IMR-90 (cell line): ENCODE measurements at regions not wholly inside any gene's neighbourhood (a gene's known extent, or its start where the extent isn't known, plus 50 kb on each side); places are given as distances from the start of the nearest gene placed in this dataset.

Experiments
- ATAC-seq: fragments of 200-7000 bp; cut with Tn5 transposase; 2 replicates; pipeline ENCODE4 v1.9.1; 2020; ENCODE audit warnings: low read depth, mild to moderate bottlenecking, moderate library complexity
- BruUV-seq: library from RNA; stranded (reverse); fragments of 400-500 nt; replicated peaks from 2 replicates; lab custom pipeline; 2021; lab: Mats Ljungman, UMichigan
- CTCF ChIA-PET: fragments of 300-600 bp; formaldehyde crosslinking; extraction: SDS; loops from one replicate; lab custom pipeline; 2021; ENCODE audit warnings: antibody characterized with exemption; lab: Yijun Ruan, JAX
- POLR2A ChIA-PET: fragments of 300-600 bp; sonication (Branson Sonifier 250); formaldehyde crosslinking; loops from one replicate; lab custom pipeline; 2022; ENCODE audit warnings: antibody characterized with exemption; ENCODE audit not compliant: unreplicated experiment; lab: Charles Lee
- DNase-seq: peaks from one replicate; pipeline ENCODE4 v3.0.0; 2013
- H2AFZ ChIP-seq: replicated peaks from 2 replicates; pipeline ENCODE3; 2013; ENCODE audit warnings: low read length, mild to moderate bottlenecking; ENCODE audit not compliant: poor library complexity
- H2AK5ac ChIP-seq: 2 replicates; pipeline ENCODE4 v1.6.1; 2013; ENCODE audit warnings: low read depth, low read length, inconsistent platforms
- H2AK9ac ChIP-seq: replicated peaks from 2 replicates; pipeline ENCODE3; 2013; ENCODE audit warnings: mild to moderate bottlenecking, low read depth, low read length, moderate library complexity; ENCODE audit not compliant: poor library complexity
- H2BK120ac ChIP-seq: 2 replicates; pipeline ENCODE4 v1.6.1; 2013; ENCODE audit warnings: low read depth, low read length, inconsistent platforms
- H2BK15ac ChIP-seq: 3 replicates; pipeline ENCODE4 v1.6.1; 2013; ENCODE audit warnings: low read depth, low read length, inconsistent platforms
- H2BK20ac ChIP-seq: 2 replicates; pipeline ENCODE4 v1.6.1; 2013; ENCODE audit warnings: low read depth, mild to moderate bottlenecking, inconsistent platforms, low read length, moderate library complexity
- H2BK5ac ChIP-seq: 2 replicates; pipeline ENCODE4 v1.6.1; 2013; ENCODE audit warnings: mild to moderate bottlenecking, low read depth, low read length, inconsistent platforms; ENCODE audit not compliant: poor library complexity, severe bottlenecking
- H3K14ac ChIP-seq: replicated peaks from 2 replicates; pipeline ENCODE4 v1.6.1; 2013; ENCODE audit warnings: low read depth, low read length, inconsistent platforms
- H3K18ac ChIP-seq: 2 replicates; pipeline ENCODE4 v1.6.1; 2013; ENCODE audit warnings: low read depth, low read length, control low read depth
- H3K23ac ChIP-seq: 2 replicates; pipeline ENCODE4 v1.6.1; 2013; ENCODE audit warnings: low read depth, low read length, inconsistent platforms
- H3K27ac ChIP-seq: 2 replicates; pipeline ENCODE4 v1.5.1; 2013; ENCODE audit warnings: mild to moderate bottlenecking, control low read depth, low read length; ENCODE audit not compliant: insufficient read depth
- H3K27me3 ChIP-seq: 2 replicates; pipeline ENCODE4 v1.6.1; 2013; ENCODE audit warnings: low read length; ENCODE audit not compliant: control insufficient read depth, insufficient read depth
- H3K36me3 ChIP-seq: 2 replicates; pipeline ENCODE4 v1.6.1; 2013; ENCODE audit warnings: low read length, mixed read lengths; ENCODE audit not compliant: control insufficient read depth, insufficient read depth
- H3K4ac ChIP-seq: 2 replicates; pipeline ENCODE4 v1.6.1; 2013; ENCODE audit warnings: low read depth, low read length, inconsistent platforms
- H3K4me1 ChIP-seq: 2 replicates; pipeline ENCODE4 v1.6.1; 2013; ENCODE audit warnings: low read length, mixed read lengths; ENCODE audit not compliant: control insufficient read depth, insufficient read depth
- H3K4me2 ChIP-seq: 2 replicates; pipeline ENCODE4 v1.6.1; 2013; ENCODE audit warnings: low read depth, mild to moderate bottlenecking, control low read depth, low read length, moderate library complexity
- H3K4me3 ChIP-seq: 2 replicates; pipeline ENCODE4 v1.5.1; 2013; ENCODE audit warnings: low read depth, mild to moderate bottlenecking, control low read depth, low read length, moderate library complexity; ENCODE audit not compliant: insufficient read depth
- H3K56ac ChIP-seq: 2 replicates; pipeline ENCODE4 v1.6.1; 2013; ENCODE audit warnings: low read length, inconsistent platforms; ENCODE audit not compliant: insufficient read depth; ENCODE audit errors: extremely low read depth
- H3K79me1 ChIP-seq, 2 experiments: 2 replicates each; pipeline ENCODE4 v1.6.1; 2013; ENCODE audit warnings: low read length in 2 of 2, inconsistent platforms in 1 of 2, low read depth in 1 of 2
- H3K9ac ChIP-seq: 2 replicates; pipeline ENCODE4 v1.6.1; 2013; ENCODE audit warnings: low read depth, low read length, control low read depth
- H3K9me1 ChIP-seq: 2 replicates; pipeline ENCODE4 v1.6.1; 2013; ENCODE audit warnings: low read length, inconsistent platforms; ENCODE audit not compliant: insufficient read depth
- H3K9me3 ChIP-seq: 2 replicates; pipeline ENCODE4 v1.6.1; 2013; ENCODE audit warnings: low read length; ENCODE audit not compliant: control insufficient read depth, insufficient read depth
- H4K20me1 ChIP-seq: 2 replicates; pipeline ENCODE4 v1.6.1; 2013; ENCODE audit warnings: low read length, inconsistent platforms; ENCODE audit not compliant: insufficient read depth
- H4K5ac ChIP-seq: 2 replicates; pipeline ENCODE4 v1.6.1; 2013; ENCODE audit warnings: mild to moderate bottlenecking, low read depth, low read length, control low read depth
- H4K8ac ChIP-seq, 2 experiments: 2 replicates each; pipeline ENCODE4 v1.6.1; 2013; ENCODE audit warnings: low read depth in 2 of 2, low read length in 2 of 2, control low read depth in 1 of 2, inconsistent platforms in 1 of 2
- H4K91ac ChIP-seq: 2 replicates; pipeline ENCODE4 v1.6.1; 2013; ENCODE audit warnings: low read depth, low read length, inconsistent platforms; ENCODE audit not compliant: insufficient read depth
- BHLHE40 ChIP-seq: fragments of 150-350 bp; IDR thresholded peaks from 2 replicates; pipeline ENCODE4 v1.6.1; 2016; ENCODE audit warnings: mild to moderate bottlenecking, low read depth, low read length
- CEBPB ChIP-seq: IDR thresholded peaks from 2 replicates; pipeline ENCODE4 v1.6.1; 2012; ENCODE audit warnings: low read depth, low read length, improper control_type of control experiment
- CHD1 ChIP-seq: IDR thresholded peaks from 2 replicates; pipeline ENCODE4 v1.6.1; 2012; ENCODE audit warnings: low read depth, low read length, improper control_type of control experiment
- CTCF ChIP-seq: conservative IDR thresholded peaks from 2 replicates; pipeline ENCODE4 v1.5.1; 2012; ENCODE audit warnings: mild to moderate bottlenecking, low read depth, low read length, improper control_type of control experiment
- ELK1 ChIP-seq: fragments of 150-350 bp; IDR thresholded peaks from 2 replicates; pipeline ENCODE4 v1.6.1; 2016; ENCODE audit warnings: low read depth, mild to moderate bottlenecking, low read length, moderate library complexity, borderline replicate concordance
- FOS ChIP-seq: fragments of 150-350 bp; IDR thresholded peaks from 2 replicates; pipeline ENCODE4 v1.6.1; 2016; ENCODE audit warnings: low read depth, low read length
- MAFK ChIP-seq: IDR thresholded peaks from 2 replicates; pipeline ENCODE4 v1.6.1; 2012; ENCODE audit warnings: low read depth, low read length, improper control_type of control experiment
- MAZ ChIP-seq: IDR thresholded peaks from 2 replicates; pipeline ENCODE4 v1.6.1; 2012; ENCODE audit warnings: low read depth, mild to moderate bottlenecking, low read length, improper control_type of control experiment, moderate library complexity, borderline replicate concordance
- MXI1 ChIP-seq: IDR thresholded peaks from 2 replicates; pipeline ENCODE4 v1.6.1; 2012; ENCODE audit warnings: low read depth, mild to moderate bottlenecking, low read length, moderate library complexity, borderline replicate concordance
- NFE2L2 ChIP-seq: fragments of 150-350 bp; IDR thresholded peaks from 2 replicates; pipeline ENCODE4 v1.6.1; 2016; ENCODE audit warnings: low read depth, mild to moderate bottlenecking, low read length
- POLR2A ChIP-seq: IDR thresholded peaks from 2 replicates; pipeline ENCODE4 v1.6.1; 2012; ENCODE audit warnings: mild to moderate bottlenecking, low read depth, low read length
- RAD21 ChIP-seq: IDR thresholded peaks from 2 replicates; pipeline ENCODE4 v1.6.1; 2012; ENCODE audit warnings: low read length, improper control_type of control experiment
- RCOR1 ChIP-seq: IDR thresholded peaks from 2 replicates; pipeline ENCODE4 v1.6.1; 2012; ENCODE audit warnings: mild to moderate bottlenecking, low read length, improper control_type of control experiment; ENCODE audit not compliant: insufficient replicate concordance
- RFX5 ChIP-seq: IDR thresholded peaks from 2 replicates; pipeline ENCODE4 v1.8.0; 2012; ENCODE audit warnings: low read depth, mild to moderate bottlenecking, low read length, moderate library complexity
- SMC3 ChIP-seq: fragments of 150-350 bp; IDR thresholded peaks from 2 replicates; pipeline ENCODE4 v1.6.1; 2016; ENCODE audit warnings: low read depth, mild to moderate bottlenecking, antibody characterized with exemption, low read length, moderate library complexity
- USF2 ChIP-seq: fragments of 150-350 bp; IDR thresholded peaks from 2 replicates; pipeline ENCODE4 v1.6.1; 2017; ENCODE audit warnings: mild to moderate bottlenecking, antibody characterized with exemption, low read length, low read depth
- WGBS, 2 experiments: methylation state at CpG; one replicate each; pipeline versions ENCODE4 v1.1.5 to v1.1.7; 2013; ENCODE audit warnings: missing lambda C conversion rate in 2 of 2; ENCODE audit not compliant: insufficient read length in 1 of 2; ENCODE audit errors: extremely low coverage in 2 of 2; 5-methylcytosine and 5-hydroxymethylcytosine counted together
- dilution Hi-C: fragments of 300-500 bp; cut with HindIII; formaldehyde crosslinking; loops from one replicate; pipeline ENCODE4 v1.14.3; 2018; ENCODE audit warnings: low sequenced_read_pairs; ENCODE audit not compliant: unreplicated experiment
- in situ Hi-C: fragments of 300-500 bp; cut with MboI; formaldehyde crosslinking; loops from 3 replicates; pipeline ENCODE4 v1.14.3; 2019; ENCODE audit warnings: low sequenced_read_pairs, inconsistent platforms, mixed read lengths
- intact Hi-C: fragments of 100-400 bp; cut with micrococcal nuclease; formaldehyde crosslinking; loops from 2 replicates; pipeline ENCODE4 v1.10.0; 2022

GRCh38 chr15:47843124-47843663 is 125.9 kb downstream of the SEMA6D start:
- no peaks in the 10 kb centered on the region for H3K36me3 ChIP-seq
- DNase-seq: no peak
- BruUV-seq: no TSS peak
- no peaks in the 10 kb centered on the region for H3K4me1 ChIP-seq
- no peak overlapping the region for H3K18ac ChIP-seq
- no peak overlapping the region for H2AK5ac ChIP-seq
- H4K20me1 ChIP-seq: no peaks in the 10 kb centered on the region
- no peak overlapping the region for H4K5ac ChIP-seq
- H2AK9ac ChIP-seq: no peak overlapping the region
- peaks cover 5% of the 10 kb centered on the region for H3K27me3 ChIP-seq
- no peak overlapping the region for H2BK20ac ChIP-seq
- no peak overlapping the region for H3K4me2 ChIP-seq
- no peak overlapping the region for H3K4me3 ChIP-seq
- H3K9ac ChIP-seq: no peak overlapping the region
- H4K8ac ChIP-seq: no peak overlapping the region
- no peaks in the 10 kb centered on the region for H3K9me1 ChIP-seq
- no peak overlapping the region for H3K14ac ChIP-seq
- no peak overlapping the region for H3K27ac ChIP-seq
- WGBS, 2 experiments: no CpG with 5 or more reads among the region's 4 CpGs
- no peak overlapping the region for H2AFZ ChIP-seq
- H2BK5ac ChIP-seq: no peak overlapping the region
- no peak overlapping the region for H4K91ac ChIP-seq
- intact Hi-C loops (no loop called here), dilution Hi-C loops (no loop called here), in situ Hi-C loops (no loop called here)
- H3K9me3 ChIP-seq: no peaks in the 10 kb centered on the region
- H3K79me1 ChIP-seq: no peaks in the 10 kb centered on the region
- no peak overlapping the region for H2BK120ac ChIP-seq
- no peak overlapping the region for H3K56ac ChIP-seq
- ChIA-PET POLR2A (no interaction called here), CTCF (no interaction called here)
- H3K23ac ChIP-seq: no peak overlapping the region
- TF ChIP-seq POLR2A: no peak
- TF ChIP-seq SMC3: no peak
- no peak for TF ChIP-seq BHLHE40
- TF ChIP-seq USF2: no peak
- no peak for TF ChIP-seq MAFK
- no peak for TF ChIP-seq MAZ
- no peak for TF ChIP-seq CEBPB
- no peak for TF ChIP-seq MXI1
- no peak for TF ChIP-seq FOS
- TF ChIP-seq RAD21: no peak
- no peak for TF ChIP-seq ELK1
- no peak for TF ChIP-seq NFE2L2
- no peak for TF ChIP-seq CTCF
- TF ChIP-seq CHD1: no peak
- TF ChIP-seq RFX5: no peak
- TF ChIP-seq RCOR1: no peak
- ATAC-seq: no peak
- H2BK15ac ChIP-seq: no peak overlapping the region
- no peak overlapping the region for H3K4ac ChIP-seq
